Panc1 (cell line): ENCODE measurements at regions not wholly inside any gene's neighbourhood (a gene's known extent, or its start where the extent isn't known, plus 50 kb on each side); places are given as distances from the start of the nearest gene placed in this dataset.

ENCODE experiments used
- ATAC-seq: fragments of 200-7000 bp; cut with Tn5 transposase; 2 replicates; pipeline ENCODE4 v1.9.1; 2020; ENCODE audit warnings: mild to moderate bottlenecking, moderate library complexity
- BruUV-seq: library from RNA; stranded (reverse); fragments of 400-500 nt; replicated peaks from 2 replicates; lab custom pipeline; 2021; lab: Mats Ljungman, UMichigan
- CTCF ChIA-PET: fragments of 300-600 bp; sonication (Branson Sonifier 250); formaldehyde crosslinking; loops from one replicate; lab custom pipeline; 2022; ENCODE audit warnings: antibody characterized with exemption; lab: Charles Lee
- POLR2A ChIA-PET: fragments of 300-600 bp; sonication (Branson Sonifier 250); formaldehyde crosslinking; loops from one replicate; lab custom pipeline; 2022; ENCODE audit warnings: antibody characterized with exemption; lab: Charles Lee
- DNase-seq: peaks from one replicate; pipeline ENCODE4 v3.0.0-alpha.2; 2010; ENCODE audit warnings: low read depth, low spot score
- H3K27ac ChIP-seq: 2 replicates; pipeline ENCODE4 v1.5.1; 2011; ENCODE audit warnings: mild to moderate bottlenecking, low read length, inconsistent platforms
- H3K27me3 ChIP-seq: fragments of 200-500 bp; sonication (Bioruptor generic); 2 replicates; pipeline ENCODE4 v1.6.0; 2014; ENCODE audit warnings: low read length, inconsistent platforms; ENCODE audit not compliant: control insufficient read depth, insufficient read depth
- H3K36me3 ChIP-seq: fragments of 200-500 bp; sonication (Bioruptor generic); 2 replicates; pipeline ENCODE4 v1.5.1; 2014; ENCODE audit warnings: inconsistent platforms, mild to moderate bottlenecking, low read length, moderate library complexity; ENCODE audit not compliant: control insufficient read depth, insufficient read depth
- H3K4me1 ChIP-seq: 2 replicates; pipeline ENCODE4 v1.5.1; 2011; ENCODE audit warnings: inconsistent platforms, mild to moderate bottlenecking, low read length, moderate library complexity; ENCODE audit not compliant: control insufficient read depth, insufficient read depth
- H3K4me3 ChIP-seq, 2 experiments: 2 replicates each; pipeline ENCODE4 v1.5.1; 2011 to 2012; ENCODE audit warnings: low read depth in 2 of 2, low read length in 2 of 2, mild to moderate bottlenecking in 2 of 2, inconsistent platforms in 1 of 2, moderate library complexity in 1 of 2
- H3K9me3 ChIP-seq: fragments of 200-500 bp; sonication (Bioruptor generic); 2 replicates; pipeline ENCODE4 v1.5.1; 2014; ENCODE audit warnings: low read depth, mild to moderate bottlenecking, inconsistent platforms, low read length, moderate library complexity; ENCODE audit not compliant: control insufficient read depth, insufficient read depth
- POLR2AphosphoS5 ChIP-seq: IDR thresholded peaks from 2 replicates; pipeline ENCODE4 v1.6.1; 2012; ENCODE audit warnings: mild to moderate bottlenecking, low read depth, low read length, moderate library complexity
- SIN3A ChIP-seq: IDR thresholded peaks from 2 replicates; pipeline ENCODE4 v1.6.1; 2012; ENCODE audit warnings: low read depth, mild to moderate bottlenecking, low read length, moderate library complexity, borderline replicate concordance; ENCODE audit not compliant: insufficient read depth
- TCF7L2 ChIP-seq: IDR thresholded peaks from 2 replicates; pipeline ENCODE4 v1.6.1; 2011; ENCODE audit warnings: mild to moderate bottlenecking, low read depth, low read length, inconsistent platforms
- in situ Hi-C: cut with HindIII; loops from 2 replicates; pipeline ENCODE4 v1.10.0; 2016; ENCODE audit warnings: low sequenced_read_pairs, low pct_unique_long_range_greater_than_20kb
- intact Hi-C: fragments of 100-400 bp; cut with micrococcal nuclease; formaldehyde crosslinking; loops from one replicate; pipeline ENCODE4 v1.10.0; 2022; ENCODE audit not compliant: unreplicated experiment
- TF ChIP-seq, protein P1 (sequence below), 2 experiments: IDR thresholded peaks; 2 replicates each; pipeline ENCODE4 v1.6.1; 2011 to 2012; ENCODE audit warnings: low read depth in 2 of 2, control low read depth in 1 of 2, low read length in 1 of 2, mild to moderate bottlenecking in 1 of 2, moderate library complexity in 1 of 2; ENCODE audit not compliant: insufficient read depth in 1 of 2
- TF ChIP-seq, protein P2 (sequence below): fragments of 450-650 bp; IDR thresholded peaks from 2 replicates; pipeline ENCODE4 v1.5.1; 2017; ENCODE audit warnings: mild to moderate bottlenecking

DNA sequence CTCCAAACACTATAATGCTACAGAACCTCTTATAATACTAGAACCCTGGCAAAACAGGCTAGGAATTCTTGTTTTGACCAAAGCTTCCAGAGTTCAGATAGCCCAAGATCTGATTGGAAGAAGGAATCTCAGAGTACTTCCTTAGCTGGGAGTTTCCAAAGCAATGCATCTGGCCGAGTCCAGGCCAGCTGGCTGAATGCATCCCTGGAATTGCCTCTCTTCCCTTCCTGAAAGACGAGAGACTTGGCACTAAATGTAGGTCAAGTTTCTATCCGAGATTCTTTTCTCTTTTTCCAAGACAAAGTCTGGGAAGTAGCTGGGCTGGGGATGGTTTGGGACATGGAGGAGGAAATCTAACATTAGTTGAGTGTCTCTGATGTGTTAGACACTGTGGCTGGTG is 68.7 kb upstream of the ADPGK start:
- ATAC-seq: no peak
- in situ Hi-C loops: no loop called here
- BruUV-seq: no TSS peak
- no peaks in the 10 kb centered on the region for H3K36me3 ChIP-seq
- intact Hi-C loops: no loop called here
- no peak for DNase-seq
- H3K27me3 ChIP-seq: peaks cover 5% of the 10 kb centered on the region
- ChIA-PET POLR2A (no interaction called here), CTCF (no interaction called here)
- no peak overlapping the region for H3K4me3 ChIP-seq
- TF ChIP-seq TCF7L2 (no peak), POLR2AphosphoS5 (no peak)
- H3K4me1 ChIP-seq: no peaks in the 10 kb centered on the region
- no peak overlapping the region for H3K27ac ChIP-seq
- H3K9me3 ChIP-seq: no peaks in the 10 kb centered on the region

DNA sequence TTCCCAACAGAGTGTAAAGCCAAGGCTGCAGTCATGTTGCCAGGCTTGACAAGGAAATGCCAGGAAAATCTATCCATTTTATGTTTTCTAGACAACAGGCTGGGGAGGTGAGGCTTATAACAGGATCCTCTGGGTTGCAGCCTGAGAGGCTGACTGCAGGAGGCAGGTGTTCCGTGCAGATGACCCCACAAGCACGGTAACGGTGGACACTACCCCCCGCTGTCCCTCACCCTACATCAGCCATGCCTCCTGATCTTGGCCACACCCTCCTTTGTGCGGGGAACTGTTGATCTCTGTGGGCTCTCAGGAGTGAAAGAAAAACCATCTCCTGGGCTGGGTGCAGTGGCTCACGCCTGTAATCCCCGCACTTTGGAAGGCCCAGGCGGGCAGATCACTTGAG is 68.0 kb upstream of the ADPGK start:
- BruUV-seq: no TSS peak
- ChIA-PET CTCF (no interaction called here), POLR2A (no interaction called here)
- no peaks in the 10 kb centered on the region for H3K9me3 ChIP-seq
- no peak overlapping the region for H3K4me3 ChIP-seq
- in situ Hi-C loops: no loop called here
- no peak overlapping the region for H3K27ac ChIP-seq
- H3K4me1 ChIP-seq: no peaks in the 10 kb centered on the region
- ATAC-seq: no peak
- intact Hi-C loops: no loop called here
- H3K36me3 ChIP-seq: no peaks in the 10 kb centered on the region
- no peak for DNase-seq
- peaks cover 7% of the 10 kb centered on the region for H3K27me3 ChIP-seq
- TF ChIP-seq SIN3A (no peak), TCF7L2 (no peak), POLR2AphosphoS5 (no peak)
- TF ChIP-seq, protein P1, sequence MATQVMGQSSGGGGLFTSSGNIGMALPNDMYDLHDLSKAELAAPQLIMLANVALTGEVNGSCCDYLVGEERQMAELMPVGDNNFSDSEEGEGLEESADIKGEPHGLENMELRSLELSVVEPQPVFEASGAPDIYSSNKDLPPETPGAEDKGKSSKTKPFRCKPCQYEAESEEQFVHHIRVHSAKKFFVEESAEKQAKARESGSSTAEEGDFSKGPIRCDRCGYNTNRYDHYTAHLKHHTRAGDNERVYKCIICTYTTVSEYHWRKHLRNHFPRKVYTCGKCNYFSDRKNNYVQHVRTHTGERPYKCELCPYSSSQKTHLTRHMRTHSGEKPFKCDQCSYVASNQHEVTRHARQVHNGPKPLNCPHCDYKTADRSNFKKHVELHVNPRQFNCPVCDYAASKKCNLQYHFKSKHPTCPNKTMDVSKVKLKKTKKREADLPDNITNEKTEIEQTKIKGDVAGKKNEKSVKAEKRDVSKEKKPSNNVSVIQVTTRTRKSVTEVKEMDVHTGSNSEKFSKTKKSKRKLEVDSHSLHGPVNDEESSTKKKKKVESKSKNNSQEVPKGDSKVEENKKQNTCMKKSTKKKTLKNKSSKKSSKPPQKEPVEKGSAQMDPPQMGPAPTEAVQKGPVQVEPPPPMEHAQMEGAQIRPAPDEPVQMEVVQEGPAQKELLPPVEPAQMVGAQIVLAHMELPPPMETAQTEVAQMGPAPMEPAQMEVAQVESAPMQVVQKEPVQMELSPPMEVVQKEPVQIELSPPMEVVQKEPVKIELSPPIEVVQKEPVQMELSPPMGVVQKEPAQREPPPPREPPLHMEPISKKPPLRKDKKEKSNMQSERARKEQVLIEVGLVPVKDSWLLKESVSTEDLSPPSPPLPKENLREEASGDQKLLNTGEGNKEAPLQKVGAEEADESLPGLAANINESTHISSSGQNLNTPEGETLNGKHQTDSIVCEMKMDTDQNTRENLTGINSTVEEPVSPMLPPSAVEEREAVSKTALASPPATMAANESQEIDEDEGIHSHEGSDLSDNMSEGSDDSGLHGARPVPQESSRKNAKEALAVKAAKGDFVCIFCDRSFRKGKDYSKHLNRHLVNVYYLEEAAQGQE (IDR thresholded peaks at IDR 0.05; ENCODE audit: insufficient read depth in 1 of 2, low read depth in 2 of 2, low read length in 1 of 2): no peak
- TF ChIP-seq, protein P2, sequence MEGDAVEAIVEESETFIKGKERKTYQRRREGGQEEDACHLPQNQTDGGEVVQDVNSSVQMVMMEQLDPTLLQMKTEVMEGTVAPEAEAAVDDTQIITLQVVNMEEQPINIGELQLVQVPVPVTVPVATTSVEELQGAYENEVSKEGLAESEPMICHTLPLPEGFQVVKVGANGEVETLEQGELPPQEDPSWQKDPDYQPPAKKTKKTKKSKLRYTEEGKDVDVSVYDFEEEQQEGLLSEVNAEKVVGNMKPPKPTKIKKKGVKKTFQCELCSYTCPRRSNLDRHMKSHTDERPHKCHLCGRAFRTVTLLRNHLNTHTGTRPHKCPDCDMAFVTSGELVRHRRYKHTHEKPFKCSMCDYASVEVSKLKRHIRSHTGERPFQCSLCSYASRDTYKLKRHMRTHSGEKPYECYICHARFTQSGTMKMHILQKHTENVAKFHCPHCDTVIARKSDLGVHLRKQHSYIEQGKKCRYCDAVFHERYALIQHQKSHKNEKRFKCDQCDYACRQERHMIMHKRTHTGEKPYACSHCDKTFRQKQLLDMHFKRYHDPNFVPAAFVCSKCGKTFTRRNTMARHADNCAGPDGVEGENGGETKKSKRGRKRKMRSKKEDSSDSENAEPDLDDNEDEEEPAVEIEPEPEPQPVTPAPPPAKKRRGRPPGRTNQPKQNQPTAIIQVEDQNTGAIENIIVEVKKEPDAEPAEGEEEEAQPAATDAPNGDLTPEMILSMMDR: no peak

DNA sequence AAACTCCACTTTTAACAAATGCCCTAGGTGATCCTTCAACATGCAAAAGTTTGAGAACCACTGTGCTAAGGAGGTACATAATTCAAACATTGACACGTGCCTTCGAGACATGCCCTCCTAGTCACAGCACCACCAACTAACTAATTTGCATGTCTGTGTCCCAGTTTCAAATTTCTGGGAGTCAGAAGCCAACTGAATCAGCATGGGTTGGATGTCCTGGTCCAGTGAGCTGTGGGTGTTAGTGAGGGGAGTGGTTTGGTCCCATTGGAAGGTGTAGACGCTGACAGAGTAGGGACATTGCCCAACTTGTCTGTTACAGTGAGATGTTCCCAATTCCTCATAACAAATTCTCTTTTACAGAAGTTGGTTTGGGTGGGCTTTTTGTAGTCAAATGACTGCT is 67.3 kb upstream of the ADPGK start:
- peaks cover 7% of the 10 kb centered on the region for H3K27me3 ChIP-seq
- no peaks in the 10 kb centered on the region for H3K9me3 ChIP-seq
- ChIA-PET CTCF (no interaction called here), POLR2A (no interaction called here)
- no peak for TF ChIP-seq POLR2AphosphoS5
- TF ChIP-seq TCF7L2: no peak
- TF ChIP-seq, protein P1 (IDR thresholded peaks at IDR 0.05; ENCODE audit: insufficient read depth in 1 of 2, low read depth in 2 of 2, low read length in 1 of 2): no peak
- no peaks in the 10 kb centered on the region for H3K4me1 ChIP-seq
- in situ Hi-C loops: no loop called here
- ATAC-seq (no peak), DNase-seq (no peak)
- H3K27ac ChIP-seq: no peak overlapping the region
- H3K36me3 ChIP-seq: no peaks in the 10 kb centered on the region
- no peak overlapping the region for H3K4me3 ChIP-seq
- no TSS peak for BruUV-seq
- intact Hi-C loops: no loop called here
